H1 (cell line): ENCODE measurements at regions not wholly inside any gene's neighbourhood (a gene's known extent, or its start where the extent isn't known, plus 50 kb on each side); places are given as distances from the start of the nearest gene placed in this dataset.

Experiments
- BCL11A ChIP-seq, 2 experiments: IDR thresholded peaks; one replicate each; pipeline ENCODE4 v1.6.1; 2011; ENCODE audit warnings: low read depth in 2 of 2, low read length in 2 of 2, mild to moderate bottlenecking in 2 of 2
- CBX5 ChIP-seq: fragments of 300-800, 300-1000 bp; sonication (generic); IDR thresholded peaks from 2 replicates; pipeline ENCODE4 v1.7.1; 2016; ENCODE audit warnings: antibody characterized with exemption, low read length, low read depth
- CHD1 ChIP-seq: IDR thresholded peaks from 2 replicates; pipeline ENCODE4 v1.6.1; 2012; ENCODE audit warnings: low read depth, low read length, improper control_type of control experiment
- CHD2 ChIP-seq: IDR thresholded peaks from 2 replicates; pipeline ENCODE4 v1.6.1; 2012; ENCODE audit warnings: low read length, improper control_type of control experiment
- CREB1 ChIP-seq: IDR thresholded peaks from 2 replicates; pipeline ENCODE4 v1.6.1; 2012; ENCODE audit warnings: inconsistent platforms
- EZH2 ChIP-seq: fragments of 200-600 bp; sonication (generic); IDR thresholded peaks from 2 replicates; pipeline ENCODE4 v1.7.1; 2012; ENCODE audit warnings: low read depth, mild to moderate bottlenecking, moderate library complexity, low read length, inconsistent platforms; ENCODE audit not compliant: severe bottlenecking
- FOSL1 ChIP-seq: IDR thresholded peaks from 2 replicates; pipeline ENCODE4 v1.6.1; 2011; ENCODE audit warnings: mild to moderate bottlenecking, low read depth, low read length, moderate library complexity; ENCODE audit not compliant: insufficient read depth
- JUND ChIP-seq: IDR thresholded peaks from 2 replicates; pipeline ENCODE4 v1.6.1; 2011; ENCODE audit warnings: mild to moderate bottlenecking, improper control_type of control experiment, low read length
- KDM1A ChIP-seq: fragments of 200-600, 300-600 bp; sonication (generic); IDR thresholded peaks from 2 replicates; pipeline ENCODE4 v1.7.1; 2016; ENCODE audit warnings: mild to moderate bottlenecking, low read length, borderline replicate concordance
- MAFK ChIP-seq: IDR thresholded peaks from 2 replicates; pipeline ENCODE4 v1.6.1; 2012; ENCODE audit warnings: low read depth, mild to moderate bottlenecking, improper control_type of control experiment, low read length
- POLR2A ChIP-seq, 2 experiments: IDR thresholded peaks; 1 replicate in 1 of 2; 2 replicates in 1 of 2; pipeline ENCODE4 v1.6.1; 2011; ENCODE audit warnings: low read depth in 2 of 2, low read length in 2 of 2, mild to moderate bottlenecking in 2 of 2; ENCODE audit errors: control extremely low read depth in 1 of 2
- TAF1 ChIP-seq: IDR thresholded peaks from 2 replicates; pipeline ENCODE4 v1.6.1; 2011; ENCODE audit warnings: mild to moderate bottlenecking, low read depth, low read length
- TF ChIP-seq, protein P1 (sequence below), 3 experiments: IDR thresholded peaks; 1 replicate in 2 of 3; 2 replicates in 1 of 3; pipeline versions ENCODE4 v1.5.1 to v1.6.1; 2011; ENCODE audit warnings: low read length in 3 of 3, mild to moderate bottlenecking in 3 of 3, inconsistent platforms in 2 of 3, low read depth in 1 of 3, moderate library complexity in 1 of 3; ENCODE audit not compliant: insufficient read depth in 1 of 3; ENCODE audit errors: control extremely low read depth in 1 of 3

DNA sequence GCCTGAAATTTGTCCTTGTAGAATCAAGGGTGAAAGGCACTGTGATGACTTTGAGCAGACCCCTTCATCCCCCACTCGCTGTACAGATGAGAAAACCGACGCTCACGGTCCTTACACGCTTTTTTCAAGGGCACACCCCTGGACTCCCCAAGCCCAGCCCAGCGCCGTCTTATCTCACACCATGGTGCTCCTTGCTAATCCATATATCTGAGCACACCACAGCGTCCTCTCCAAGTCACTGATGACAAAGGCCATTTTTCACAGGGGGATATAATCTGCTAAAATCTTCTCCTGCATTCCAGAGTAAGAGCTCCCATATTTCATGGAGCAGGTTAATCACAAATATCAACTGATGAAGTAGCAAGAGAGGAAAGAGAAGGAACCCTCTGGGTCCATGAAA, 486.3 kb downstream of the BCOR start:
- TF ChIP-seq, protein P1, sequence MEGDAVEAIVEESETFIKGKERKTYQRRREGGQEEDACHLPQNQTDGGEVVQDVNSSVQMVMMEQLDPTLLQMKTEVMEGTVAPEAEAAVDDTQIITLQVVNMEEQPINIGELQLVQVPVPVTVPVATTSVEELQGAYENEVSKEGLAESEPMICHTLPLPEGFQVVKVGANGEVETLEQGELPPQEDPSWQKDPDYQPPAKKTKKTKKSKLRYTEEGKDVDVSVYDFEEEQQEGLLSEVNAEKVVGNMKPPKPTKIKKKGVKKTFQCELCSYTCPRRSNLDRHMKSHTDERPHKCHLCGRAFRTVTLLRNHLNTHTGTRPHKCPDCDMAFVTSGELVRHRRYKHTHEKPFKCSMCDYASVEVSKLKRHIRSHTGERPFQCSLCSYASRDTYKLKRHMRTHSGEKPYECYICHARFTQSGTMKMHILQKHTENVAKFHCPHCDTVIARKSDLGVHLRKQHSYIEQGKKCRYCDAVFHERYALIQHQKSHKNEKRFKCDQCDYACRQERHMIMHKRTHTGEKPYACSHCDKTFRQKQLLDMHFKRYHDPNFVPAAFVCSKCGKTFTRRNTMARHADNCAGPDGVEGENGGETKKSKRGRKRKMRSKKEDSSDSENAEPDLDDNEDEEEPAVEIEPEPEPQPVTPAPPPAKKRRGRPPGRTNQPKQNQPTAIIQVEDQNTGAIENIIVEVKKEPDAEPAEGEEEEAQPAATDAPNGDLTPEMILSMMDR (IDR thresholded peaks at IDR 0.05; ENCODE audit: control extremely low read depth in 1 of 3, insufficient read depth in 1 of 3, low read depth in 1 of 3, low read length in 3 of 3), result no peak
- TF ChIP-seq CBX5, result no peak
- no peak for TF ChIP-seq MAFK
- no peak for TF ChIP-seq CREB1
- TF ChIP-seq BCL11A (IDR thresholded peaks at IDR 0.05; ENCODE audit: low read depth in 2 of 2, low read length in 2 of 2), result no peak
- no peak for TF ChIP-seq FOSL1
- TF ChIP-seq EZH2, result no peak
- TF ChIP-seq CHD2, result no peak
- no peak for TF ChIP-seq CHD1
- no peak for TF ChIP-seq POLR2A (IDR thresholded peaks at IDR 0.05; ENCODE audit: control extremely low read depth in 1 of 2, low read depth in 2 of 2, low read length in 2 of 2)
- no peak for TF ChIP-seq JUND
- no peak for TF ChIP-seq KDM1A
- TF ChIP-seq TAF1, result no peak
